ENCODE measurements at regions not wholly inside any gene's neighbourhood (a gene's known extent, or its start where the extent isn't known, plus 50 kb on each side); places are given as distances from the start of the nearest gene placed in this dataset.
"Not testable (repeated sequence)": the region's sequence is repeated elsewhere in the genome, so short reads cannot be mapped to it uniquely, and the experiment has no call there.

GRCh38 chr4:153936121-153936520 lies 147.2 kb upstream of the SFRP2 start:
- DNase-seq (ENCODE audit: low spot score): no peak

- DNase-seq (ENCODE audit: low spot score): peak; percentile 60
These were observed 145.8 kb upstream of the SFRP2 start for GRCh38 chr4:153934688-153935017.

- DNase-seq (ENCODE audit: low spot score): no peak
These were observed 145.2 kb upstream of the SFRP2 start for GRCh38 chr4:153933915-153934687.

- no peak for DNase-seq (ENCODE audit: low spot score)
These were observed 142.9 kb upstream of the SFRP2 start for GRCh38 chr4:153931804-153932203.

- DNase-seq (ENCODE audit: low spot score): peak; percentile 16
These were observed 140.8 kb upstream of the SFRP2 start for GRCh38 chr4:153929675-153930074.

- no peak for DNase-seq (ENCODE audit: low spot score)
These were observed 138.6 kb upstream of the SFRP2 start for GRCh38 chr4:153927451-153927850.

GRCh38 chr4:153922148-153922547 lies 133.3 kb upstream of the SFRP2 start:
- no peak for DNase-seq (ENCODE audit: low spot score)

GRCh38 chr4:153919667-153920066 lies 130.8 kb upstream of the SFRP2 start:
- DNase-seq (ENCODE audit: low spot score): no peak

- DNase-seq (ENCODE audit: low spot score): no peak
These were observed 127.4 kb upstream of the SFRP2 start for GRCh38 chr4:153916273-153916755.

GRCh38 chr4:153912301-153912700 lies 123.4 kb upstream of the SFRP2 start:
- no peak for DNase-seq (ENCODE audit: low spot score)

- no peak for DNase-seq (ENCODE audit: low spot score)
These were observed 120.8 kb upstream of the SFRP2 start for GRCh38 chr4:153909672-153910071.

- no peak for DNase-seq (ENCODE audit: low spot score)
These were observed 117.3 kb upstream of the SFRP2 start for GRCh38 chr4:153906231-153906630.

GRCh38 chr4:153905231-153905630 lies 116.3 kb upstream of the SFRP2 start:
- no peak for DNase-seq (ENCODE audit: low spot score)

- DNase-seq (ENCODE audit: low spot score): no peak
These were observed 115.1 kb upstream of the SFRP2 start for GRCh38 chr4:153904011-153904410.

GRCh38 chr4:153901220-153901619 lies 112.3 kb upstream of the SFRP2 start:
- peak; percentile 35 for DNase-seq (ENCODE audit: low spot score)

GRCh38 chr4:153900426-153900825 lies 111.5 kb upstream of the SFRP2 start:
- no peak for DNase-seq (ENCODE audit: low spot score)

GRCh38 chr4:153890761-153891160 lies 101.9 kb upstream of the SFRP2 start:
- DNase-seq (ENCODE audit: low spot score): no peak

- DNase-seq (ENCODE audit: low spot score): no peak
These were observed 98.3 kb upstream of the SFRP2 start for GRCh38 chr4:153887217-153887616.

GRCh38 chr4:153884325-153884724 lies 95.4 kb upstream of the SFRP2 start:
- DNase-seq (ENCODE audit: low spot score): no peak

- DNase-seq (ENCODE audit: low spot score): no peak
These were observed 92.1 kb upstream of the SFRP2 start for GRCh38 chr4:153880983-153881382.

- peak; percentile 8 for DNase-seq (ENCODE audit: low spot score)
These were observed 89.0 kb upstream of the SFRP2 start for GRCh38 chr4:153877898-153878297.

GRCh38 chr4:153873741-153874140 lies 84.9 kb upstream of the SFRP2 start:
- no peak for DNase-seq (ENCODE audit: low spot score)

GRCh38 chr4:153866766-153867165 lies 77.9 kb upstream of the SFRP2 start:
- not testable (repeated sequence) for DNase-seq (ENCODE audit: low spot score)

GRCh38 chr4:153852501-153852900 lies 63.6 kb upstream of the SFRP2 start:
- DNase-seq (ENCODE audit: low spot score): no peak

Measured in pons (tissue), 1 donor.